C4-2B (cell line): ENCODE measurements at regions not wholly inside any gene's neighbourhood (a gene's known extent, or its start where the extent isn't known, plus 50 kb on each side); places are given as distances from the start of the nearest gene placed in this dataset.
"Not testable (repeated sequence)": the region's sequence is repeated elsewhere in the genome, so short reads cannot be mapped to it uniquely, and the experiment has no call there.

Source experiments
- H3K27ac ChIP-seq: fragments of 450-650 bp; 2 replicates; pipeline ENCODE4 v1.5.1; 2017
- CTCF ChIP-seq: fragments of 450-650 bp; conservative IDR thresholded peaks from 2 replicates; pipeline ENCODE4 v1.5.1; 2017; ENCODE audit warnings: mild to moderate bottlenecking
- ZFX ChIP-seq: fragments of 450-650 bp; IDR thresholded peaks from 2 replicates; pipeline ENCODE4 v1.6.1; 2017

DNA sequence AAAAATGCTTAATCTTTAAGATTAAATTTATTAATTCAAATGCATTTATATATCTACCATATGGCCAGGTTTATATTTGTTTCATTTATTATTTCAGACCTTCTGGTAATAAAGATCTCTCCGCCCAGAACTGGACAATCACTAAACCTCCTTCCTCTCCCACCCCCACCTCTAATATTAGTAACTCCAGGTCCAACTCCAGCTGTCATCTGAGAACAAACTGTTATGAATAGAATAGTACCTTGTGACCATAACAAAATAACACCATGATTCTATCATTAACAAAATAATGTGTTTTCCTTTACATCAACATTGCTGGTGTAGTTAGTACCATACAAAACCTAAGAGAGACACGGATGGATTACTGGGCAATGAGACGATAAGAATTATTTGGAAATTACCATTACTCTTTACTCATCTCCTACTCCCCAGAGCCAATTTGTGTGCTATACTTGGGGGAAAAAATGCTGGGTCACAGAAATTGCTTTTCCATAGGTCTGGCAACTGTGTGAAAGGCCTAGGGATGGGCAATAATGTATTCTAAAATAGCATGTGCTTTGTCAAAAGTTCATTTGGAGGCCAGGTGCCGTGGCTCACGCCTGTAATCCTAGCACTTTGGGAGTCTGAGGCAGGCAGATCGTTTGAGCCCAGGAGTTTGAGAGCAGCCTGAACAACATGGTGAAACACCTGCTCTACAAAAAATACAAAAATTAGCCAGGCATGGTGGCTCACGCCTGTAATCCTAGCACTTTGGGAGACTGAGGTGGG, 186.1 kb downstream of the ENC1 start:
- TF ChIP-seq ZFX (no peak), CTCF (no peak)
- no peak overlapping the region for H3K27ac ChIP-seq

- no peak overlapping the region for H3K27ac ChIP-seq
- no peak for TF ChIP-seq ZFX
- no peak for TF ChIP-seq CTCF
These were observed 187.7 kb downstream of the ENC1 start for GRCh38 chr5:74452856-74453255.

DNA sequence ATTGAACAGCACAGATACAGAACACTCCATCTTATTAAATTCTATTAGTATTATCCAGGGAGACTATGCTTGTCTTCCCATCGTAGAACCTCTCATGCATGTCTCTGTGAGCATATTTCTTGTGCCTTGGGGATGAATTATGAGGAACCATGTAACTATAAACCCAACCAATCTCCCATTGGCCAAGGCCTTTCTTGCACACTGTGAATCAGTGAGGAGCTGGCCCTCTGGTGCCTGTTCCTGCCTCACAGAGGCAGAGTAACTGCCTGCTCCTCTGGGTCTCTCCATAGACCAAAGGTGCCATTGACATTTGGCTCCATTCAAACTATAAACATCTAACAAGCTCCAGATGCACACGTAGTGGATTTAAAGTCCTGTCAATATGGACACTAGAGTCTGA, 190.4 kb downstream of the ENC1 start:
- TF ChIP-seq ZFX (no peak), CTCF (no peak)
- no peak overlapping the region for H3K27ac ChIP-seq

- no peak overlapping the region for H3K27ac ChIP-seq
- TF ChIP-seq CTCF, result no peak
These were observed 193.7 kb downstream of the ENC1 start for GRCh38 chr5:74446725-74447241.

GRCh38 chr5:74442466-74442865, 198.1 kb downstream of the ENC1 start:
- TF ChIP-seq CTCF (no peak), ZFX (no peak)
- H3K27ac ChIP-seq, result no peak overlapping the region

DNA sequence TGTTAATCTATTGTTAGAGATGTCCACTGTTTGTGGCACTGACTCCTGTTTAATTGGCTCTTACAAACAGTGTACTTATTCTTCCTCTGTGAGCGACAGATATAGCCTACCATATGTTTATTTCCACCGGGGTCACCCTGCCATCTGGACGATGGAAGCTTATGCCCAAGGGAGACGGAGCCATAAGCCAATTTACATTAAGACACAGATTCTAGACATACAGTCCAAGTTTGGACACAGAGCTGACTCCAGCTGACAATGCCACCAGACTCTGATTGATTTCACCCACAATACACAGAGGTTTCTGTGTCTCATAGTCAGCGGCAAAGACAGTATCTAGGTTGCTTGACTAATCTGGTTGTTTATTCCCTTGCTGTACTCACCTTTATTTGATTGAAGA, 198.9 kb downstream of the ENC1 start:
- TF ChIP-seq CTCF (no peak), ZFX (no peak)
- H3K27ac ChIP-seq, result no peak overlapping the region

GRCh38 chr5:74440341-74440740, 200.2 kb downstream of the ENC1 start:
- TF ChIP-seq ZFX (no peak), CTCF (no peak)
- H3K27ac ChIP-seq, result no peak overlapping the region

- H3K27ac ChIP-seq, result not testable (repeated sequence)
These were observed 202.7 kb downstream of the ENC1 start for GRCh38 chr5:74437870-74438269.
